HCT116 (cell line): ENCODE measurements at regions not wholly inside any gene's neighbourhood (a gene's known extent, or its start where the extent isn't known, plus 50 kb on each side); places are given as distances from the start of the nearest gene placed in this dataset.

Experiments used
- ATAC-seq: fragments of 200-7000 bp; cut with Tn5 transposase; 2 replicates; pipeline ENCODE4 v1.9.1; 2020; ENCODE audit warnings: mild to moderate bottlenecking, moderate library complexity
- BruUV-seq: library from RNA; stranded (reverse); fragments of 400-500 nt; replicated peaks from 2 replicates; lab custom pipeline; 2021; lab: Mats Ljungman, UMichigan
- CTCF ChIA-PET: fragments of 300-600 bp; sonication (Branson Sonifier 250); formaldehyde crosslinking; loops from one replicate; lab custom pipeline; 2021; ENCODE audit warnings: antibody characterized with exemption; lab: Charles Lee
- POLR2A ChIA-PET: fragments of 300-600, 350-600 bp; sonication (Branson Sonifier 250); formaldehyde crosslinking; loops from one replicate; lab custom pipeline; 2021; ENCODE audit warnings: antibody characterized with exemption; lab: Charles Lee
- RAD21 ChIA-PET, 2 experiments: fragments of 300-600 bp; sonication (Branson Sonifier 250); formaldehyde crosslinking; loops; one replicate each; lab custom pipeline; 2023; ENCODE audit warnings: low total read pairs in 2 of 2; ENCODE audit not compliant: uncharacterized antibody in 2 of 2, unreplicated experiment in 2 of 2, low non-redundant PET in 1 of 2; lab: Charles Lee
- DNase-seq: peaks from one replicate; pipeline ENCODE4 v3.0.0-alpha.2; 2010; ENCODE audit warnings: low read depth, low spot score
- H2AFZ ChIP-seq: fragments of 200-600 bp; shearing (Covaris generic), sonication (generic); 2 replicates; pipeline ENCODE4 v1.6.1; 2017; ENCODE audit warnings: low read depth, mixed run types, mixed read lengths, antibody characterized with exemption, low read length; ENCODE audit not compliant: poor library complexity, severe bottlenecking
- H3K27ac ChIP-seq: 2 replicates; pipeline ENCODE4 v1.5.1; 2012; ENCODE audit warnings: low read depth, low read length
- H3K27me3 ChIP-seq: fragments of 200-600 bp; sonication (generic); 2 replicates; pipeline ENCODE4 v1.6.1; 2016; ENCODE audit warnings: mixed run types, low read length, mixed read lengths; ENCODE audit not compliant: insufficient read depth
- H3K36me3 ChIP-seq, 2 experiments: fragments of 200-500 bp in 1 of 2; fragments of 200-600 bp in 1 of 2; sonication (Bioruptor generic) in 1 of 2; sonication (generic) in 1 of 2; 2 replicates each; pipeline versions ENCODE4 v1.5.1 to v1.6.1; 2014 to 2016; ENCODE audit warnings: low read length in 2 of 2, inconsistent platforms in 1 of 2, mixed read lengths in 1 of 2, mixed run types in 1 of 2; ENCODE audit not compliant: insufficient read depth in 2 of 2, control insufficient read depth in 1 of 2
- H3K4me1 ChIP-seq, 2 experiments: fragments of 200-600 bp in 1 of 2; sonication (generic) in 1 of 2; 2 replicates each; pipeline versions ENCODE4 v1.5.1 to v1.6.1; 2012 to 2017; ENCODE audit warnings: low read length in 2 of 2, inconsistent platforms in 1 of 2, mild to moderate bottlenecking in 1 of 2, mixed read lengths in 1 of 2, mixed run types in 1 of 2, moderate library complexity in 1 of 2; ENCODE audit not compliant: insufficient read depth in 2 of 2, control insufficient read depth in 1 of 2
- H3K4me2 ChIP-seq: fragments of 200-600 bp; sonication (generic); 2 replicates; pipeline ENCODE4 v1.6.1; 2017; ENCODE audit warnings: mixed run types, low read length, mixed read lengths
- H3K4me3 ChIP-seq, 2 experiments: fragments of 200-600 bp in 1 of 2; sonication (generic) in 1 of 2; replicated peaks in 1 of 2; 2 replicates each; pipeline ENCODE4 v1.5.1; 2011 to 2016; ENCODE audit warnings: low read length in 2 of 2, control low read depth in 1 of 2, low read depth in 1 of 2, mild to moderate bottlenecking in 1 of 2, mixed read lengths in 1 of 2, mixed run types in 1 of 2
- H3K79me2 ChIP-seq: fragments of 200-600 bp; sonication (generic); 2 replicates; pipeline ENCODE4 v1.6.1; 2017; ENCODE audit warnings: mild to moderate bottlenecking, mixed run types, low read length, moderate library complexity, mixed read lengths; ENCODE audit not compliant: insufficient read depth
- H3K9ac ChIP-seq: fragments of 200-600 bp; sonication (generic); 2 replicates; pipeline ENCODE4 v1.6.1; 2016; ENCODE audit warnings: low read length, mixed read lengths
- H3K9me2 ChIP-seq: fragments of 200-600 bp; sonication (generic), shearing (Covaris generic); 2 replicates; pipeline ENCODE4 v1.6.1; 2017; ENCODE audit warnings: mixed run types, mild to moderate bottlenecking, moderate library complexity; ENCODE audit not compliant: insufficient read depth
- H3K9me3 ChIP-seq, 2 experiments: fragments of 200-500 bp in 1 of 2; fragments of 200-600 bp in 1 of 2; sonication (Bioruptor generic) in 1 of 2; sonication (generic) in 1 of 2; 2 replicates each; pipeline ENCODE4 v1.6.1; 2014 to 2017; ENCODE audit warnings: low read length in 2 of 2, mixed read lengths in 2 of 2, inconsistent platforms in 1 of 2, low read depth in 1 of 2, mild to moderate bottlenecking in 1 of 2, mixed run types in 1 of 2, moderate library complexity in 1 of 2; ENCODE audit not compliant: control insufficient read depth in 1 of 2, insufficient read depth in 1 of 2
- H4K20me1 ChIP-seq: fragments of 200-600 bp; sonication (generic), shearing (Covaris generic); 2 replicates; pipeline ENCODE4 v1.6.1; 2017; ENCODE audit warnings: mixed run types, mild to moderate bottlenecking, moderate library complexity; ENCODE audit not compliant: insufficient read depth
- CEBPB ChIP-seq: IDR thresholded peaks from 2 replicates; pipeline ENCODE4 v1.6.1; 2012; ENCODE audit warnings: low read depth
- CTCF ChIP-seq, 3 experiments: fragments of 200-600 bp in 1 of 3; sonication (generic) in 1 of 3; IDR thresholded peaks in 2 of 3; conservative IDR thresholded peaks in 1 of 3; 2 replicates each; pipeline ENCODE4 v1.5.1; 2012 to 2017; ENCODE audit warnings: low read depth in 2 of 3, low read length in 2 of 3, antibody characterized with exemption in 1 of 3, borderline replicate concordance in 1 of 3, control low read depth in 1 of 3, mild to moderate bottlenecking in 1 of 3, mixed read lengths in 1 of 3, mixed run types in 1 of 3, moderate library complexity in 1 of 3; ENCODE audit not compliant: insufficient read depth in 1 of 3
- EZH2phosphoT487 ChIP-seq: fragments of 200-600 bp; IDR thresholded peaks from 2 replicates; pipeline ENCODE4 v1.6.1; 2018; ENCODE audit warnings: antibody characterized with exemption, borderline replicate concordance
- POLR2A ChIP-seq: IDR thresholded peaks from 2 replicates; pipeline ENCODE4 v1.7.0; 2011; ENCODE audit warnings: borderline replicate concordance; ENCODE audit not compliant: insufficient read depth, insufficient read length; ENCODE audit errors: extremely low read depth
- RAD21 ChIP-seq: IDR thresholded peaks from 2 replicates; pipeline ENCODE4 v1.6.1; 2012; ENCODE audit warnings: low read depth, mild to moderate bottlenecking
- REST ChIP-seq: IDR thresholded peaks from 2 replicates; pipeline ENCODE4 v1.6.1; 2012; ENCODE audit warnings: low read depth
- SIN3A ChIP-seq: IDR thresholded peaks from 2 replicates; pipeline ENCODE4 v1.6.1; 2012; ENCODE audit warnings: low read depth
- ZBTB33 ChIP-seq: IDR thresholded peaks from 2 replicates; pipeline ENCODE4 v1.6.1; 2011; ENCODE audit warnings: mild to moderate bottlenecking, low read length, moderate library complexity; ENCODE audit not compliant: insufficient replicate concordance; ENCODE audit errors: extremely low read depth
- intact Hi-C: fragments of 100-400 bp; cut with micrococcal nuclease; formaldehyde crosslinking; loops from 2 replicates; pipeline ENCODE4 v1.10.0; 2022

GRCh38 chr16:59212492-59213024, 478.4 kb upstream of the GOT2 start:
- Histone ChIP-seq H3K36me3 (no peaks in the 10 kb centered on the region), H3K4me3 (no peak overlapping the region), H3K9me3 (peaks cover 4% of the 10 kb centered on the region in 2 experiments; a peak in 2 of 4 replicates), H2AFZ (no peak overlapping the region), H3K9ac (no peak overlapping the region), H3K27me3 (no peaks in the 10 kb centered on the region), H3K4me1 (no peaks in the 10 kb centered on the region), H3K79me2 (no peaks in the 10 kb centered on the region), H3K27ac (no peak overlapping the region), H4K20me1 (no peaks in the 10 kb centered on the region), H3K9me2 (no peaks in the 10 kb centered on the region), H3K4me2 (no peak overlapping the region)
- intact Hi-C loops, result no loop called here
- DNase-seq, result no peak
- ATAC-seq, result no peak
- CTCF ChIA-PET, result no interaction called here
- BruUV-seq, result no TSS peak
- TF ChIP-seq CTCF (IDR thresholded peaks at IDR 0.05 in 2 of 3, conservative IDR thresholded peaks at IDR 0.05 in 1 of 3; ENCODE audit: borderline replicate concordance in 1 of 3, insufficient read depth in 1 of 3, low read depth in 2 of 3, low read length in 2 of 3) (no peak), EZH2phosphoT487 (no peak), CEBPB (no peak), REST (no peak), RAD21 (no peak), SIN3A (no peak), ZBTB33 (no peak), POLR2A (no peak)
- RAD21 ChIA-PET, result no interaction called here
- POLR2A ChIA-PET, result no interaction called here
